OCI-LY7 (cell line): ENCODE measurements at regions not wholly inside any gene's neighbourhood (a gene's known extent, or its start where the extent isn't known, plus 50 kb on each side); places are given as distances from the start of the nearest gene placed in this dataset.

Experiments
- BruUV-seq: library from RNA; stranded (reverse); fragments of 400-500 nt; replicated peaks from 2 replicates; lab custom pipeline; 2021; lab: Mats Ljungman, UMichigan
- CTCF ChIA-PET: fragments of 300-600 bp; sonication (Branson Sonifier 250); formaldehyde crosslinking; loops from one replicate; lab custom pipeline; 2022; ENCODE audit warnings: antibody characterized with exemption; ENCODE audit not compliant: unreplicated experiment; lab: Charles Lee
- POLR2A ChIA-PET: fragments of 300-600 bp; sonication (Branson Sonifier 250); formaldehyde crosslinking; loops from one replicate; lab custom pipeline; 2022; ENCODE audit warnings: antibody characterized with exemption; lab: Charles Lee
- DNase-seq: peaks from one replicate; pipeline ENCODE4 v3.0.0-alpha.2; 2015; ENCODE audit warnings: low spot score
- H2AFZ ChIP-seq: fragments of 200-600 bp; sonication (generic), shearing (Covaris generic); 2 replicates; pipeline ENCODE4 v1.6.1; 2014; ENCODE audit warnings: mild to moderate bottlenecking, antibody characterized with exemption, low read length, moderate library complexity
- H3K27ac ChIP-seq: fragments of 200-600 bp; sonication (generic); 2 replicates; pipeline ENCODE4 v1.5.1; 2014; ENCODE audit warnings: mixed run types, low read depth, mild to moderate bottlenecking, moderate library complexity, low read length, inconsistent platforms; ENCODE audit not compliant: poor library complexity, severe bottlenecking
- H3K36me3 ChIP-seq: fragments of 200-600 bp; sonication (generic); 2 replicates; pipeline ENCODE4 v1.6.1; 2014; ENCODE audit warnings: mild to moderate bottlenecking, antibody characterized with exemption, low read length, moderate library complexity, mixed read lengths; ENCODE audit not compliant: insufficient read depth
- H3K4me1 ChIP-seq: fragments of 200-600 bp; sonication (generic); 2 replicates; pipeline ENCODE4 v1.5.1; 2014; ENCODE audit warnings: mild to moderate bottlenecking, low read length; ENCODE audit not compliant: insufficient read depth, poor library complexity, severe bottlenecking
- H3K4me2 ChIP-seq: fragments of 200-600 bp; sonication (generic); 2 replicates; pipeline ENCODE4 v1.6.1; 2014; ENCODE audit warnings: mild to moderate bottlenecking, low read length
- H3K4me3 ChIP-seq: fragments of 200-600 bp; sonication (generic); 2 replicates; pipeline ENCODE4 v1.5.1; 2014; ENCODE audit warnings: mild to moderate bottlenecking, low read depth, low read length; ENCODE audit not compliant: poor library complexity, severe bottlenecking
- H3K79me2 ChIP-seq: fragments of 200-600 bp; sonication (generic); 2 replicates; pipeline ENCODE4 v1.6.1; 2016; ENCODE audit warnings: low read depth, mild to moderate bottlenecking, low read length, moderate library complexity, mixed read lengths; ENCODE audit not compliant: insufficient read depth
- H3K9me2 ChIP-seq: fragments of 200-600 bp; sonication (generic); 2 replicates; pipeline ENCODE4 v1.6.1; 2016; ENCODE audit warnings: mild to moderate bottlenecking, low read length, mixed read lengths; ENCODE audit not compliant: insufficient read depth
- H3K9me3 ChIP-seq: fragments of 200-600 bp; sonication (generic); 2 replicates; pipeline ENCODE4 v1.6.1; 2014; ENCODE audit warnings: mild to moderate bottlenecking, mixed run types, low read length, mixed read lengths
- H4K20me1 ChIP-seq: fragments of 200-600 bp; sonication (generic); 2 replicates; pipeline ENCODE4 v1.6.1; 2014; ENCODE audit warnings: mild to moderate bottlenecking, antibody characterized with exemption, low read length, moderate library complexity, mixed read lengths; ENCODE audit not compliant: insufficient read depth
- CTCF ChIP-seq: fragments of 200-600 bp; sonication (generic); conservative IDR thresholded peaks from 2 replicates; pipeline ENCODE4 v1.5.1; 2014; ENCODE audit warnings: mild to moderate bottlenecking, antibody characterized with exemption, low read length, moderate library complexity, mixed read lengths
- EZH2phosphoT487 ChIP-seq: fragments of 200-600 bp; sonication (generic); IDR thresholded peaks from 2 replicates; pipeline ENCODE4 v1.6.1; 2018; ENCODE audit warnings: low read depth, borderline replicate concordance, mild to moderate bottlenecking, mixed run types, antibody characterized with exemption, low read length, moderate library complexity, mixed read lengths
- intact Hi-C: fragments of 100-400 bp; cut with micrococcal nuclease; formaldehyde crosslinking; loops from one replicate; pipeline ENCODE4 v1.10.0; 2022; ENCODE audit not compliant: unreplicated experiment

DNA sequence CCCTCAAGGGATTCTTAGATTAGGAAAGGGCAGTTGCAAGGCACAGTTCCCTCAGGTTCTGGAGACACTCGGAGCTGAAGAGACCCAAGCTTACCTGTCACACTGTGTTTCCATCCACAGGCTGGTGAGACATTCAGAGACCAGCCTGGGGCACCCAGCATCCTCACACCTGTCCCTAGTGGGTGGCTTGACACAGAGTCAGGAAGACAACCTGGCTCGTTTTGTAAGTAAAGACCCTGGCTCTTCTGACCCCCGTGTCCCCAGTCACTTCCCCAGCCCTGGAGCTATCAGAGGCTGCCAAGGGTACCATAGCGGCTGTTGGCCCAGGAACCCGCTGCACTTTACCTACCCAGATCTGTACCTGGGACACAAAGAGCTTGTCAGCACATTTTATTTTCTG lies 409.8 kb downstream of the MATN1 start:
- no peak for TF ChIP-seq CTCF
- no peak for TF ChIP-seq EZH2phosphoT487
- Histone ChIP-seq H3K9me2 (no peaks in the 10 kb centered on the region), H3K36me3 (no peaks in the 10 kb centered on the region), H3K9me3 (no peaks in the 10 kb centered on the region), H2AFZ (no peak overlapping the region), H4K20me1 (no peaks in the 10 kb centered on the region), H3K27ac (no peak overlapping the region), H3K4me1 (no peaks in the 10 kb centered on the region), H3K4me2 (no peak overlapping the region), H3K79me2 (no peaks in the 10 kb centered on the region), H3K4me3 (no peak overlapping the region)
- DNase-seq: no peak
- no TSS peak for BruUV-seq
- POLR2A ChIA-PET: no interaction called here
- CTCF ChIA-PET: no interaction called here
- intact Hi-C loops: no loop called here

DNA sequence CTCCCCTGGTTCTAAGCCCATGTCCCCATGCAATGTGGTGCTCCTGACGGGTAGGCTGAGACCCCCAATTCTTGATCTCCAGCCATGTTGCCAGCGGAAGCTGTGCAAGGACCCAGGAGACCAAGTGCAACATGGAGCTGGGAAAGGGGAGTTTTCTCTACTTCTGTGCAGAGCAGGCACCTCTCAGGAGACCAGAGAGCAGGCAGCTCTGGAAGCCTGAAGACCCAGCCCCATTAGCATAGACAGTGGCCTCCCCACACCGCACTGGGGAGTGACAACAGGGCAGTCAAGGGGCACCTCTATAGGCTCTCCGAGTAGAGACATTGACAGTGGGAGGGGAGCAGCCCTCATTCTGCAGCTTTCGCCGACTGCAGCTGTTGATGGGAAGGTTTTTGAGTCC lies 410.2 kb downstream of the MATN1 start:
- Histone ChIP-seq H3K4me3 (no peak overlapping the region), H3K9me2 (no peaks in the 10 kb centered on the region), H3K9me3 (no peaks in the 10 kb centered on the region), H3K4me2 (no peak overlapping the region), H3K27ac (no peak overlapping the region), H3K79me2 (no peaks in the 10 kb centered on the region), H3K36me3 (no peaks in the 10 kb centered on the region), H2AFZ (no peak overlapping the region), H4K20me1 (no peaks in the 10 kb centered on the region), H3K4me1 (no peaks in the 10 kb centered on the region)
- ChIA-PET POLR2A (no interaction called here), CTCF (no interaction called here)
- no TSS peak for BruUV-seq
- no peak for DNase-seq
- intact Hi-C loops: no loop called here
- no peak for TF ChIP-seq EZH2phosphoT487
- TF ChIP-seq CTCF: no peak

- Histone ChIP-seq H2AFZ (no peak overlapping the region), H4K20me1 (no peaks in the 10 kb centered on the region), H3K4me1 (no peaks in the 10 kb centered on the region), H3K9me2 (no peaks in the 10 kb centered on the region), H3K79me2 (no peaks in the 10 kb centered on the region), H3K36me3 (no peaks in the 10 kb centered on the region), H3K4me2 (no peak overlapping the region), H3K27ac (no peak overlapping the region), H3K9me3 (no peaks in the 10 kb centered on the region), H3K4me3 (no peak overlapping the region)
- CTCF ChIA-PET: no interaction called here
- BruUV-seq: no TSS peak
- no peak for TF ChIP-seq CTCF
- no peak for TF ChIP-seq EZH2phosphoT487
- no peak for DNase-seq
- intact Hi-C loops: no loop called here
- POLR2A ChIA-PET: no interaction called here
These were observed 411.2 kb downstream of the MATN1 start for GRCh38 chr1:30312226-30312625.
